Tibial nerve (tissue), 4 donors: ENCODE measurements at regions not wholly inside any gene's neighbourhood (a gene's known extent, or its start where the extent isn't known, plus 50 kb on each side); places are given as distances from the start of the nearest gene placed in this dataset.

ENCODE experiments used
- EP300 ChIP-seq, 2 donors: sonication (generic); formaldehyde crosslinking; IDR thresholded peaks; one replicate each; pipeline ENCODE4 v1.6.1; 2017; ENCODE audit warnings: antibody characterized with exemption in 2 of 2, mild to moderate bottlenecking in 1 of 2
- POLR2A ChIP-seq, 2 donors: fragments of 450-650 bp; IDR thresholded peaks; one replicate each; pipeline ENCODE4 v1.6.1; 2017; ENCODE audit warnings: antibody characterized with exemption in 2 of 2, mild to moderate bottlenecking in 2 of 2, moderate library complexity in 2 of 2
- TF ChIP-seq, protein P1 (sequence below), 5 experiments: fragments of 200-600 bp in 3 of 5; fragments of 450-650 bp in 2 of 5; sonication (generic) in 3 of 5; IDR thresholded peaks; one replicate each; pipeline ENCODE4 v1.5.1; 2016 to 2019; ENCODE audit warnings: antibody characterized with exemption in 5 of 5, mild to moderate bottlenecking in 3 of 5, moderate library complexity in 2 of 5

GRCh38 chr6:18978337-18979128 lies 591.4 kb downstream of the RNF144B start:
- TF ChIP-seq, protein P1, sequence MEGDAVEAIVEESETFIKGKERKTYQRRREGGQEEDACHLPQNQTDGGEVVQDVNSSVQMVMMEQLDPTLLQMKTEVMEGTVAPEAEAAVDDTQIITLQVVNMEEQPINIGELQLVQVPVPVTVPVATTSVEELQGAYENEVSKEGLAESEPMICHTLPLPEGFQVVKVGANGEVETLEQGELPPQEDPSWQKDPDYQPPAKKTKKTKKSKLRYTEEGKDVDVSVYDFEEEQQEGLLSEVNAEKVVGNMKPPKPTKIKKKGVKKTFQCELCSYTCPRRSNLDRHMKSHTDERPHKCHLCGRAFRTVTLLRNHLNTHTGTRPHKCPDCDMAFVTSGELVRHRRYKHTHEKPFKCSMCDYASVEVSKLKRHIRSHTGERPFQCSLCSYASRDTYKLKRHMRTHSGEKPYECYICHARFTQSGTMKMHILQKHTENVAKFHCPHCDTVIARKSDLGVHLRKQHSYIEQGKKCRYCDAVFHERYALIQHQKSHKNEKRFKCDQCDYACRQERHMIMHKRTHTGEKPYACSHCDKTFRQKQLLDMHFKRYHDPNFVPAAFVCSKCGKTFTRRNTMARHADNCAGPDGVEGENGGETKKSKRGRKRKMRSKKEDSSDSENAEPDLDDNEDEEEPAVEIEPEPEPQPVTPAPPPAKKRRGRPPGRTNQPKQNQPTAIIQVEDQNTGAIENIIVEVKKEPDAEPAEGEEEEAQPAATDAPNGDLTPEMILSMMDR (IDR thresholded peaks at IDR 0.05): no peak
- TF ChIP-seq POLR2A (IDR thresholded peaks at IDR 0.05) (no peak), EP300 (IDR thresholded peaks at IDR 0.05) (no peak)
